Thoracic aorta (tissue), 2 donors: ENCODE measurements at regions not wholly inside any gene's neighbourhood (a gene's known extent, or its start where the extent isn't known, plus 50 kb on each side); places are given as distances from the start of the nearest gene placed in this dataset.

Experiments used
- ATAC-seq: fragments of 150-250 bp; one replicate; pipeline ENCODE4 v1.8.0; 2017; ENCODE audit warnings: low read depth; ENCODE audit not compliant: insufficient number of reproducible peaks, low FRiP score
- DNase-seq: peaks from one replicate; pipeline ENCODE4 v3.0.0-alpha.2; 2020; ENCODE audit warnings: low spot score
- H3K27ac ChIP-seq, 2 donors: fragments of 200-600 bp; sonication (generic); 1 replicate in 1 of 2; 2 replicates in 1 of 2; pipeline ENCODE4 v1.5.1; 2016; ENCODE audit warnings: mild to moderate bottlenecking in 2 of 2, moderate library complexity in 2 of 2
- H3K27me3 ChIP-seq: fragments of 200-600 bp; sonication (generic); replicated peaks from 2 replicates; pipeline ENCODE4 v1.6.0; 2016; ENCODE audit warnings: mild to moderate bottlenecking; ENCODE audit not compliant: insufficient read depth
- H3K36me3 ChIP-seq: fragments of 200-600 bp; sonication (generic); one replicate; pipeline ENCODE4 v1.5.1; 2016
- H3K4me1 ChIP-seq, 2 donors: fragments of 200-600 bp; sonication (generic); 1 replicate in 1 of 2; 2 replicates in 1 of 2; pipeline versions ENCODE4 v1.5.1 to v1.6.0; 2016; ENCODE audit warnings: low read depth in 2 of 2, mild to moderate bottlenecking in 1 of 2; ENCODE audit not compliant: control insufficient read depth in 1 of 2
- H3K4me3 ChIP-seq: fragments of 200-600 bp; sonication (generic); 2 replicates; pipeline ENCODE4 v1.5.1; 2016; ENCODE audit warnings: mild to moderate bottlenecking
- H3K9me3 ChIP-seq: fragments of 200-600 bp; sonication (generic); 2 replicates; pipeline ENCODE4 v1.5.1; 2016
- TF ChIP-seq, protein P1 (sequence below): fragments of 200-600 bp; sonication (generic); IDR thresholded peaks from one replicate; pipeline ENCODE4 v1.5.1; 2019; ENCODE audit warnings: antibody characterized with exemption

- ATAC-seq (no peak), DNase-seq (no peak)
- H3K27me3 ChIP-seq: no peaks in the 10 kb centered on the region
- TF ChIP-seq, protein P1, sequence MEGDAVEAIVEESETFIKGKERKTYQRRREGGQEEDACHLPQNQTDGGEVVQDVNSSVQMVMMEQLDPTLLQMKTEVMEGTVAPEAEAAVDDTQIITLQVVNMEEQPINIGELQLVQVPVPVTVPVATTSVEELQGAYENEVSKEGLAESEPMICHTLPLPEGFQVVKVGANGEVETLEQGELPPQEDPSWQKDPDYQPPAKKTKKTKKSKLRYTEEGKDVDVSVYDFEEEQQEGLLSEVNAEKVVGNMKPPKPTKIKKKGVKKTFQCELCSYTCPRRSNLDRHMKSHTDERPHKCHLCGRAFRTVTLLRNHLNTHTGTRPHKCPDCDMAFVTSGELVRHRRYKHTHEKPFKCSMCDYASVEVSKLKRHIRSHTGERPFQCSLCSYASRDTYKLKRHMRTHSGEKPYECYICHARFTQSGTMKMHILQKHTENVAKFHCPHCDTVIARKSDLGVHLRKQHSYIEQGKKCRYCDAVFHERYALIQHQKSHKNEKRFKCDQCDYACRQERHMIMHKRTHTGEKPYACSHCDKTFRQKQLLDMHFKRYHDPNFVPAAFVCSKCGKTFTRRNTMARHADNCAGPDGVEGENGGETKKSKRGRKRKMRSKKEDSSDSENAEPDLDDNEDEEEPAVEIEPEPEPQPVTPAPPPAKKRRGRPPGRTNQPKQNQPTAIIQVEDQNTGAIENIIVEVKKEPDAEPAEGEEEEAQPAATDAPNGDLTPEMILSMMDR: no peak
- H3K9me3 ChIP-seq: no peaks in the 10 kb centered on the region
- H3K27ac ChIP-seq: no peak overlapping the region
- H3K4me3 ChIP-seq: no peak overlapping the region
- H3K36me3 ChIP-seq: no peaks in the 10 kb centered on the region
- no peaks in the 10 kb centered on the region for H3K4me1 ChIP-seq
Measured at GRCh38 chr1:95653618-95654017, 419.6 kb downstream of the RWDD3 start.

DNA sequence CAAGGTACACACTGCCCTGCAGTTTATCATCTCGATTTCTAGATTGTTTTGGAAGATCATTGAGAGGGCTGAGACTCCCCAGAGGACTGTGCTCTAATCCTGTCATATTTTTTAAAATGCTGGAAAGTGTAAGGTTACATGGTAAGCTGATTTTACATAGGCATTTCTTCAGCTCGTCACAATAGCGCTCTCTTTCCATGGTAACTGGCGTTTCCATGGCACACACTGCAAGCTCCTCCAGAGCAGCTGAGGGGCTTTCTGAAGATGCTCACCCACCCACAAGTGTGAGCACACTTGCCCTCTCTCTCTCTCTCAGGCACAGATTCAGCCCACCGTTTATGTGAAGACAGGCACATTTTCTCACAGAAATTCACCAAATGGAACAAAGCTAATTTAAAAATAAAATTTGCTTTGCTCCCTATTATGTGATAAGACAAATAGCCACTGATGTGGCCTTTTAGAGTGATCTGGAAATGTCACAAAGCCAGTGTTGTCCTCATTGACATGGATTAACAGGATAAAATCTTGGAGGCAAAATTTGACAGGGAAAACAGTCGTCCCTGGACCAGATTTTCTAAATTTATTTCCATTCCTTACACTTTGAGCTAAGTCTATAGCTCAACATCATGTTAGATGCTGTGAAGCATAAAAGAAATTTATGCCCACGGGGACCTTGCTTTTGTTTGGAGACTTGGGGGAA is 421.5 kb downstream of the RWDD3 start:
- Histone ChIP-seq H3K27me3 (no peaks in the 10 kb centered on the region), H3K4me3 (no peak overlapping the region), H3K27ac (no peak overlapping the region), H3K9me3 (no peaks in the 10 kb centered on the region), H3K36me3 (no peaks in the 10 kb centered on the region), H3K4me1 (peaks cover 8 to 12% of the 10 kb centered on the region in 2 donors)
- ATAC-seq (no peak), DNase-seq (no peak)
- TF ChIP-seq, protein P1: no peak

GRCh38 chr1:95657248-95657647 is 423.2 kb downstream of the RWDD3 start:
- Histone ChIP-seq H3K36me3 (no peaks in the 10 kb centered on the region), H3K27ac (no peak overlapping the region), H3K9me3 (no peaks in the 10 kb centered on the region), H3K4me1 (peaks cover 10 to 17% of the 10 kb centered on the region in 2 donors), H3K27me3 (no peaks in the 10 kb centered on the region), H3K4me3 (no peak overlapping the region)
- TF ChIP-seq, protein P1: no peak
- DNase-seq (no peak), ATAC-seq (no peak)

DNA sequence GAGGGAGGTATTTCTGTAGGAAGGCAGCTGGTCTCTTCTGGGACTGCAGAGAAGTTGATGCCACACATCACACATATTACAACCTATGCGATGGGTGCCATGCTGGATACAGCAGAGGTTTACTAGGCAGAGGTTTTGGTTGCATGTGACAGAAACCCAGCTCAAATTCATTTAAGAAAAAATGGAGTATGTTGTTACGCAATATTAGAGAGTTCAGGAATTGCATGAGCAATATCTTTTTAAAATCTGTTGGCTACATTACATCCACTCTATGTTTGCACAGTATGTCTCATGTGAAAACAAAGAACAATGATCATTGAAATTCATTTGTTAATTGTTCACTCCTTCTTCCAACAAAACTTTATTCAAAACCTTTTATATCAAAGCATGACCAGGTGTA is 425.2 kb downstream of the RWDD3 start:
- Histone ChIP-seq H3K9me3 (no peaks in the 10 kb centered on the region), H3K36me3 (no peaks in the 10 kb centered on the region), H3K4me3 (no peak overlapping the region), H3K27ac (no peak overlapping the region), H3K4me1 (peaks cover 10 to 17% of the 10 kb centered on the region in 2 donors), H3K27me3 (no peaks in the 10 kb centered on the region)
- DNase-seq (no peak), ATAC-seq (no peak)
- TF ChIP-seq, protein P1: no peak

GRCh38 chr1:95659588-95659987 is 425.6 kb downstream of the RWDD3 start:
- ATAC-seq: no peak

More at GRCh38 chr1:95659588-95659987, 425.6 kb downstream of the RWDD3 start:
- TF ChIP-seq, protein P1: no peak
- Histone ChIP-seq H3K4me1 (peaks cover 10 to 17% of the 10 kb centered on the region in 2 donors), H3K9me3 (no peaks in the 10 kb centered on the region), H3K36me3 (no peaks in the 10 kb centered on the region), H3K4me3 (no peak overlapping the region), H3K27me3 (no peaks in the 10 kb centered on the region), H3K27ac (no peak overlapping the region)
- DNase-seq: no peak
